Trophoblast cell (in vitro differentiated cells and primary cell): ENCODE measurements at regions not wholly inside any gene's neighbourhood (a gene's known extent, or its start where the extent isn't known, plus 50 kb on each side); places are given as distances from the start of the nearest gene placed in this dataset.

Experiments used
- DNase-seq, 2 donors: peaks; one replicate each; pipeline ENCODE4 v3.0.0-alpha.2; 2016
- H2AFZ ChIP-seq: 2 replicates; pipeline ENCODE4 v1.6.1; 2013; ENCODE audit warnings: low read length, moderate library complexity, mild to moderate bottlenecking; ENCODE audit not compliant: insufficient read depth, poor library complexity
- H2AK5ac ChIP-seq: 2 replicates; pipeline ENCODE4 v1.6.1; 2013; ENCODE audit warnings: mild to moderate bottlenecking, low read length
- H2BK120ac ChIP-seq: 2 replicates; pipeline ENCODE4 v1.6.1; 2013; ENCODE audit warnings: low read length, mild to moderate bottlenecking, moderate library complexity; ENCODE audit not compliant: insufficient read depth, poor library complexity
- H2BK12ac ChIP-seq: 2 replicates; pipeline ENCODE4 v1.6.1; 2013; ENCODE audit warnings: mild to moderate bottlenecking, low read length, moderate library complexity
- H2BK5ac ChIP-seq: 2 replicates; pipeline ENCODE4 v1.6.1; 2013; ENCODE audit warnings: low read length, low read depth, moderate library complexity, mild to moderate bottlenecking; ENCODE audit not compliant: poor library complexity
- H3K14ac ChIP-seq: 2 replicates; pipeline ENCODE4 v1.6.1; 2013; ENCODE audit warnings: mild to moderate bottlenecking, low read length
- H3K18ac ChIP-seq: 2 replicates; pipeline ENCODE4 v1.6.1; 2013; ENCODE audit warnings: mild to moderate bottlenecking, low read length
- H3K23ac ChIP-seq: 2 replicates; pipeline ENCODE4 v1.6.1; 2013; ENCODE audit warnings: low read length
- H3K27ac ChIP-seq: 2 replicates; pipeline ENCODE4 v1.5.1; 2013; ENCODE audit warnings: low read depth, mild to moderate bottlenecking, inconsistent platforms, low read length, moderate library complexity
- H3K27me3 ChIP-seq: 2 replicates; pipeline ENCODE4 v1.6.1; 2013; ENCODE audit warnings: inconsistent platforms, mild to moderate bottlenecking, low read length, moderate library complexity; ENCODE audit not compliant: insufficient read depth
- H3K36me3 ChIP-seq, 2 experiments: 1 replicate in 1 of 2; 2 replicates in 1 of 2; pipeline ENCODE4 v1.6.1; 2013; ENCODE audit warnings: low read length in 2 of 2, mild to moderate bottlenecking in 2 of 2, moderate library complexity in 1 of 2; ENCODE audit not compliant: insufficient read depth in 2 of 2, control insufficient read depth in 1 of 2
- H3K4ac ChIP-seq: 2 replicates; pipeline ENCODE4 v1.6.1; 2013; ENCODE audit warnings: low read depth, mild to moderate bottlenecking, low read length, moderate library complexity
- H3K4me1 ChIP-seq, 2 experiments: 1 replicate in 1 of 2; 2 replicates in 1 of 2; pipeline ENCODE4 v1.6.1; 2013; ENCODE audit warnings: low read length in 2 of 2, mild to moderate bottlenecking in 2 of 2, moderate library complexity in 1 of 2; ENCODE audit not compliant: insufficient read depth in 2 of 2, control insufficient read depth in 1 of 2
- H3K4me2 ChIP-seq: 2 replicates; pipeline ENCODE4 v1.6.1; 2013; ENCODE audit warnings: inconsistent platforms, mild to moderate bottlenecking, low read length, moderate library complexity
- H3K4me3 ChIP-seq: 2 replicates; pipeline ENCODE4 v1.5.1; 2013; ENCODE audit warnings: mild to moderate bottlenecking, low read depth, low read length, inconsistent platforms
- H3K79me1 ChIP-seq: one replicate; pipeline ENCODE4 v1.6.1; 2013; ENCODE audit warnings: low read length
- H3K79me2 ChIP-seq: 2 replicates; pipeline ENCODE4 v1.6.1; 2013; ENCODE audit warnings: low read length, mild to moderate bottlenecking; ENCODE audit not compliant: control insufficient read depth, insufficient read depth, poor library complexity
- H3K9ac ChIP-seq: 2 replicates; pipeline ENCODE4 v1.6.1; 2013; ENCODE audit warnings: mild to moderate bottlenecking, low read length
- H3K9me3 ChIP-seq: 2 replicates; pipeline ENCODE4 v1.6.1; 2013; ENCODE audit warnings: low read depth, mild to moderate bottlenecking, control low read depth, inconsistent platforms, low read length; ENCODE audit not compliant: insufficient read depth
- H4K12ac ChIP-seq: 2 replicates; pipeline ENCODE4 v1.6.1; 2013; ENCODE audit warnings: low read depth, mild to moderate bottlenecking, low read length, moderate library complexity
- H4K8ac ChIP-seq: 2 replicates; pipeline ENCODE4 v1.6.1; 2013; ENCODE audit warnings: low read depth, mild to moderate bottlenecking, low read length, moderate library complexity
- H4K91ac ChIP-seq: one replicate; pipeline ENCODE4 v1.6.1; 2013; ENCODE audit warnings: low read depth, mild to moderate bottlenecking, low read length, moderate library complexity
- WGBS: extraction: QIAGEN DNeasy Blood & Tissue Kit; methylation state at CpG from one replicate; pipeline ENCODE4 v1.1.7; 2013; ENCODE audit warnings: missing lambda C conversion rate; ENCODE audit not compliant: insufficient read length, insufficient coverage; ENCODE audit errors: extremely low coverage; 5-methylcytosine and 5-hydroxymethylcytosine counted together

GRCh38 chr2:104321116-104321795 lies 532.7 kb upstream of the POU3F3 start:
- H3K79me2 ChIP-seq = no peaks in the 10 kb centered on the region
- no peak overlapping the region for H4K8ac ChIP-seq
- H3K27ac ChIP-seq = no peak overlapping the region
- H3K14ac ChIP-seq = no peak overlapping the region
- no peak overlapping the region for H3K9ac ChIP-seq
- no peak overlapping the region for H3K4me2 ChIP-seq
- H3K4me3 ChIP-seq = no peak overlapping the region
- H2BK5ac ChIP-seq = no peak overlapping the region
- no peaks in the 10 kb centered on the region for H3K79me1 ChIP-seq
- H2BK120ac ChIP-seq = no peak overlapping the region
- no peak overlapping the region for H2AFZ ChIP-seq
- H3K23ac ChIP-seq = no peak overlapping the region
- no peak overlapping the region for H3K4ac ChIP-seq
- H3K9me3 ChIP-seq = no peaks in the 10 kb centered on the region
- DNase-seq = no peak
- no peak overlapping the region for H2AK5ac ChIP-seq
- H2BK12ac ChIP-seq = no peak overlapping the region
- no peak overlapping the region for H3K18ac ChIP-seq
- H3K36me3 ChIP-seq = no peaks in the 10 kb centered on the region
- no CpG with 5 or more reads among the region's 9 CpGs for WGBS
- H4K12ac ChIP-seq = no peak overlapping the region
- H3K27me3 ChIP-seq = no peaks in the 10 kb centered on the region
- H3K4me1 ChIP-seq = peaks cover 0 to 2% of the 10 kb centered on the region in 2 experiments
- H4K91ac ChIP-seq = no peak overlapping the region

GRCh38 chr2:104321796-104322349 lies 532.0 kb upstream of the POU3F3 start:
- Histone ChIP-seq H3K27me3 (no peaks in the 10 kb centered on the region), H2BK120ac (no peak overlapping the region), H4K12ac (no peak overlapping the region), H3K4me3 (no peak overlapping the region), H3K14ac (no peak overlapping the region), H3K9ac (no peak overlapping the region), H3K4me2 (no peak overlapping the region), H2AK5ac (no peak overlapping the region), H3K23ac (no peak overlapping the region), H2AFZ (no peak overlapping the region), H3K9me3 (no peaks in the 10 kb centered on the region), H3K79me2 (no peaks in the 10 kb centered on the region), H3K4me1 (peaks cover 0 to 2% of the 10 kb centered on the region in 2 experiments), H3K4ac (no peak overlapping the region), H2BK5ac (no peak overlapping the region), H3K36me3 (no peaks in the 10 kb centered on the region), H4K8ac (no peak overlapping the region), H4K91ac (no peak overlapping the region), H3K27ac (no peak overlapping the region), H3K79me1 (no peaks in the 10 kb centered on the region), H3K18ac (no peak overlapping the region), H2BK12ac (no peak overlapping the region)
- no CpG with 5 or more reads among the region's 8 CpGs for WGBS
- DNase-seq = no peak

GRCh38 chr2:104332731-104333130 lies 521.2 kb upstream of the POU3F3 start:
- no peak overlapping the region for H4K12ac ChIP-seq
- no peak overlapping the region for H2BK120ac ChIP-seq
- DNase-seq = peak; percentile 79 to 90
- no peak overlapping the region for H4K91ac ChIP-seq
- no peak overlapping the region for H2AK5ac ChIP-seq
- H2BK12ac ChIP-seq = no peak overlapping the region
- no peak overlapping the region for H3K9ac ChIP-seq
- H3K79me1 ChIP-seq = peaks cover 2% of the 10 kb centered on the region
- no peaks in the 10 kb centered on the region for H3K36me3 ChIP-seq
- H3K4me1 ChIP-seq = peaks cover 3 to 6% of the 10 kb centered on the region in 2 experiments
- no peak overlapping the region for H3K4ac ChIP-seq
- no peak overlapping the region for H3K4me3 ChIP-seq
- no CpG with 5 or more reads among the region's 3 CpGs for whole genome bisulfite sequencing
- H3K4me2 ChIP-seq = no peak overlapping the region
- H2BK5ac ChIP-seq = no peak overlapping the region
- H4K8ac ChIP-seq = no peak overlapping the region
- H3K27me3 ChIP-seq = no peaks in the 10 kb centered on the region
- no peaks in the 10 kb centered on the region for H3K79me2 ChIP-seq
- H3K27ac ChIP-seq = peak overlapping the region; percentile 7
- no peak overlapping the region for H3K18ac ChIP-seq
- H2AFZ ChIP-seq = no peak overlapping the region
- no peak overlapping the region for H3K23ac ChIP-seq
- no peaks in the 10 kb centered on the region for H3K9me3 ChIP-seq
- H3K14ac ChIP-seq = no peak overlapping the region

GRCh38 chr2:104337869-104338268 lies 516.0 kb upstream of the POU3F3 start:
- Histone ChIP-seq H3K9me3 (no peaks in the 10 kb centered on the region), H2AK5ac (no peak overlapping the region), H3K4ac (no peak overlapping the region), H3K79me1 (peaks cover 2% of the 10 kb centered on the region), H3K79me2 (no peaks in the 10 kb centered on the region), H3K4me3 (no peak overlapping the region), H4K8ac (no peak overlapping the region), H4K12ac (no peak overlapping the region), H3K27me3 (no peaks in the 10 kb centered on the region), H3K36me3 (no peaks in the 10 kb centered on the region), H2AFZ (no peak overlapping the region), H3K14ac (no peak overlapping the region), H3K9ac (no peak overlapping the region), H3K4me1 (peaks cover 3 to 4% of the 10 kb centered on the region in 2 experiments), H2BK5ac (no peak overlapping the region), H2BK12ac (no peak overlapping the region), H4K91ac (no peak overlapping the region), H2BK120ac (no peak overlapping the region), H3K23ac (no peak overlapping the region), H3K4me2 (no peak overlapping the region), H3K18ac (no peak overlapping the region), H3K27ac (no peak overlapping the region)
- WGBS = no CpG with 5 or more reads among the region's 2 CpGs
- DNase-seq = no peak
